ENCODE measurements at regions not wholly inside any gene's neighbourhood (a gene's known extent, or its start where the extent isn't known, plus 50 kb on each side); places are given as distances from the start of the nearest gene placed in this dataset.

DNA sequence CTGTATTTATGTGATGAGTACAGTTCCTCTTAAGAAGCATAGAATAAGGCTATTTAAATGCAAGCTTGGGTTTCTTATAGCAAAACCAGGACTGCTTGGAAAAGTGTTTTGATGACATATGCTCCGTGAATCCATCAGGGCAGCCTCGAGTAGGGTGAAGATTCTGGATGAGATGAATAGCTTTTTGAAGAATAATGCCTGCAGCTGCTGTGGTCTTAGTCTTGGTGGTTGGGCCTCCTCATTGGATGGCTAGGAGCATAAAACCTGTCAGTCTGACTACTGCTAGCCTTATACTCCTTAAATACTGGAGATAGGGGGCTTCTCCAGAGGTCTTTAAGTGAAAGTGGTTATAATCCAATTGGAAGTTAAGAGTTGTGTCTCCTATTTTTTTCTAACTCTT lies 704.3 kb downstream of the FGF9 start:
- DNase-seq (ENCODE audit: low read depth, low spot score): no peak
- in situ Hi-C loops (cut with HindIII; ENCODE audit: low pct_unique_long_range_greater_than_20kb, low sequenced_read_pairs): no loop called here

DNA sequence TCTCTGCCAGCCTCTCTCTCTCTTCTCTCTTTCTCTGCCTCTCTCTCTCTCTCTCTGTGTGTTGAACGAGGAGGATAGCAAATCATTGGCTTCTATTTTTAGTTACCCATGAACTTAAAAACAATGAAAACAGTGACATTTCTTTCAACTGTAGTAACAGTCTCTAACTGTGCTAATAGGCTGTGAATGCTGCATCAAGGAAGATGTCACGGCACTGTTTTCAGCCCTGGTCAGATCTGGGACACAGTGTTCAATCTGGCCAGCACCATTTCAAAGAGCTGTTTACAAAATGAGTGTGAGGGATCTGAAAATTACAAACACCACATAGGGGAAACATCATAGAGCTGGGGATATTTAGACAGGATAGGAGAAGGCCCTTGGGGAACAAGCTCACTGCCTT lies 717.0 kb downstream of the FGF9 start:
- in situ Hi-C loops (cut with HindIII; ENCODE audit: low pct_unique_long_range_greater_than_20kb, low sequenced_read_pairs): no loop called here
- no peak for DNase-seq (ENCODE audit: low read depth, low spot score)

- no peak for DNase-seq (ENCODE audit: low read depth, low spot score)
- in situ Hi-C loops (cut with HindIII; ENCODE audit: low pct_unique_long_range_greater_than_20kb, low sequenced_read_pairs): no loop called here
Measured at GRCh38 chr13:22399801-22400420, 729.0 kb downstream of the FGF9 start.

- in situ Hi-C loops (cut with HindIII; ENCODE audit: low pct_unique_long_range_greater_than_20kb, low sequenced_read_pairs): no loop called here
Measured at GRCh38 chr13:22402682-22403081, 731.8 kb downstream of the FGF9 start.

DNA sequence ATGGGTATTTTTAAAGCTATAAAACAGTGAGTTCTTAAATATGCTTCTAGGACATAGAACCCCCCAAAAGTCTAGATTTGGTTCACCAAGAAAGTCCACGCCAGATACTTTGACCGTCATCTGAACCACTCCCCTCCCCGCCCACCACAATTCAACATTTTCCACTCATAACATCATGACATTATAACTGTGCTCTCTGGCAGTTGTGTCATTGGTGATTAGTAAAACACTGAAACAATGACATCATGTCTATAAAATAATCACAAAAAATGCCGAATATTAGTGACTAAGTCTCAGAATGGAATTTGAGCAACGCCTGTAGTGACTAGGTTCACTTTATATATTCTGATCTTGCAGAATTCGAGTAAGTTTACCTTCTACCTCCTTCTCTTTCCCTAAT lies 732.3 kb downstream of the FGF9 start:
- DNase-seq (ENCODE audit: low read depth, low spot score): no peak
- in situ Hi-C loops (cut with HindIII; ENCODE audit: low pct_unique_long_range_greater_than_20kb, low sequenced_read_pairs): no loop called here

More at GRCh38 chr13:22402682-22403081, 731.8 kb downstream of the FGF9 start:
- DNase-seq (ENCODE audit: low read depth, low spot score): no peak

GRCh38 chr13:22405891-22406290 lies 735.0 kb downstream of the FGF9 start:
- in situ Hi-C loops (cut with HindIII; ENCODE audit: low pct_unique_long_range_greater_than_20kb, low sequenced_read_pairs): no loop called here
- DNase-seq (ENCODE audit: low read depth, low spot score): no peak

- in situ Hi-C loops (cut with HindIII; ENCODE audit: low pct_unique_long_range_greater_than_20kb, low sequenced_read_pairs): no loop called here
- DNase-seq (ENCODE audit: low read depth, low spot score): no peak
Measured at GRCh38 chr13:22412452-22412851, 741.6 kb downstream of the FGF9 start.

DNA sequence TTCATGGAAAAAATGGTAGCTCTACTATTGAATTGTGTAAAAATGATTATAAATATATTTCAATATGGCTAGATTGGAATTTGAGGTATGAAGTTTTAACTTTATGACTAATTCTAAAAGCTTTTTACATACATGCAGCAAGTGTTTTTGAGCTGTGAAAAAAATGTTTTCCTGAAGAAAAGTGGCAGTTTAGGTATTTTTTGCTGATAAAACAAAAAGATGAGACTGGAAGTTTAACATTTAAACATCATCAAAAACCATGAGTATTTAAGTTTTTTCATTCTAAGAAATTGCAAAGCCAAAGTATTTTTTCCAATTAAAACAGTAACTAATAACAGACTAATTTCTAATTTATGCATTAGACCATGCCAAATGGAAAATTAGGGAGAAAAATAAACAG lies 751.1 kb downstream of the FGF9 start:
- no peak for DNase-seq (ENCODE audit: low read depth, low spot score)
- in situ Hi-C loops (cut with HindIII; ENCODE audit: low pct_unique_long_range_greater_than_20kb, low sequenced_read_pairs): no loop called here

DNA sequence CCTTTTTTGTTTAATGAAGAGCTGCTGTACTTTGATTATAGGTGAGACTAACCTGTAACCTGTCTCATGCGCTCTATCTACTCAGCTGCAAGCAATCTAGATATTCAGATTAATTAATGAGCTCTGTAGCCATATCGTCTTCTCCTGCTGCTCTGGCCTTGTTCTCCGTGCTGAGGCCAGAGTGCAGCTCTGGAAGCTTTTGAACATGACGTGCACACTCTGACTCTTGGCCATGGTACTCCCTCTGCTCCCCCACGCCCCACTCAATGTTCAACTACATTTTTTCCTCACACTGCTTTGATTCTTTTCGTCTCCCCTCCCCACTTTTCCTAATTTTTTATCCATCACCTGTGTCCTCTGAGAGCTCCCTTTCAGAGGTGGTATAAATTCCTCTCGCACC lies 751.8 kb downstream of the FGF9 start:
- no peak for DNase-seq (ENCODE audit: low read depth, low spot score)
- in situ Hi-C loops (cut with HindIII; ENCODE audit: low pct_unique_long_range_greater_than_20kb, low sequenced_read_pairs): no loop called here

DNA sequence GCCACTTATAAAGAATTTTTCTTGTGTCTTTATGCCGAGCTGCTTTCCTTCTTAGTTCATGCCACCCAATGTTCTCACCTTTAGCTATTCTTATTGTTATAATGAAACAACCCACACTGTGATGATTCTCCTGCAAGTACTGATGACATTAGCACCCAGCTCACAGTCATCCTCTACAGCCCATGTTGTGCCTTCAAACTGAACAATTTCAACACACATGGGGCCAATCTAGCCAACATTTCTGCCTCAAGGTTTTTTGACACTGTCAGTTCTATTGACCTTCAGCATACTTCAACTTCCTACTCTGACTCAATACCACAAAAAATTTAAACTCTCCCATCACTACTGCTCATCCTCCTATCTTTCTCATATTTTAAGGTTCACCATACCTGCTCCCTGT lies 752.4 kb downstream of the FGF9 start:
- no peak for DNase-seq (ENCODE audit: low read depth, low spot score)
- in situ Hi-C loops (cut with HindIII; ENCODE audit: low pct_unique_long_range_greater_than_20kb, low sequenced_read_pairs): no loop called here

- in situ Hi-C loops (cut with HindIII; ENCODE audit: low pct_unique_long_range_greater_than_20kb, low sequenced_read_pairs): no loop called here
- DNase-seq (ENCODE audit: low read depth, low spot score): no peak
Measured at GRCh38 chr13:22425087-22425486, 754.2 kb downstream of the FGF9 start.

- no peak for DNase-seq (ENCODE audit: low read depth, low spot score)
- in situ Hi-C loops (cut with HindIII; ENCODE audit: low pct_unique_long_range_greater_than_20kb, low sequenced_read_pairs): no loop called here
Measured at GRCh38 chr13:22427066-22427465, 753.7 kb upstream of the SGCG start.

GRCh38 chr13:22427783-22428182 lies 753.0 kb upstream of the SGCG start:
- DNase-seq (ENCODE audit: low read depth, low spot score): no peak
- in situ Hi-C loops (cut with HindIII; ENCODE audit: low pct_unique_long_range_greater_than_20kb, low sequenced_read_pairs): no loop called here

GRCh38 chr13:22428188-22428828 lies 752.5 kb upstream of the SGCG start:
- in situ Hi-C loops (cut with HindIII; ENCODE audit: low pct_unique_long_range_greater_than_20kb, low sequenced_read_pairs): no loop called here
- DNase-seq (ENCODE audit: low read depth, low spot score): no peak

DNA sequence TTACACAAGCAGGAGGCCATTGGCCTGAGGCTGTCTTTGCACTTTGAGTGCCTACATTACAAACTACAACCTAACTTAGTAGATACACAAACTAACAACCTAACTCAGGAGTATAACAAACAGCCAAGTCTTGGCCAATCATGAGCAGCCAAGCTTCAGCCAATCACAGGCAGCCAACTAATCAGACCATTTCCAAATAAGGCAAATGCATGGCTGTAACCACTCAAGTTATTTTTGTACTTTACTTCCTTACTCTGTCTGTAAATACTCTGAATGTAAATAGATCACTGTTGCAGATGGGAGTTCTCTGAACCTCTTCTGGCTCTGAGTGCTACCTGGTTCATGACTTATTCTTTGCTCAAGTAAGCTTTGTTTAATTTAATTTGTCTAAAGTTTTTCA lies 748.1 kb upstream of the SGCG start:
- no peak for DNase-seq (ENCODE audit: low read depth, low spot score)
- in situ Hi-C loops (cut with HindIII; ENCODE audit: low pct_unique_long_range_greater_than_20kb, low sequenced_read_pairs): no loop called here

DNA sequence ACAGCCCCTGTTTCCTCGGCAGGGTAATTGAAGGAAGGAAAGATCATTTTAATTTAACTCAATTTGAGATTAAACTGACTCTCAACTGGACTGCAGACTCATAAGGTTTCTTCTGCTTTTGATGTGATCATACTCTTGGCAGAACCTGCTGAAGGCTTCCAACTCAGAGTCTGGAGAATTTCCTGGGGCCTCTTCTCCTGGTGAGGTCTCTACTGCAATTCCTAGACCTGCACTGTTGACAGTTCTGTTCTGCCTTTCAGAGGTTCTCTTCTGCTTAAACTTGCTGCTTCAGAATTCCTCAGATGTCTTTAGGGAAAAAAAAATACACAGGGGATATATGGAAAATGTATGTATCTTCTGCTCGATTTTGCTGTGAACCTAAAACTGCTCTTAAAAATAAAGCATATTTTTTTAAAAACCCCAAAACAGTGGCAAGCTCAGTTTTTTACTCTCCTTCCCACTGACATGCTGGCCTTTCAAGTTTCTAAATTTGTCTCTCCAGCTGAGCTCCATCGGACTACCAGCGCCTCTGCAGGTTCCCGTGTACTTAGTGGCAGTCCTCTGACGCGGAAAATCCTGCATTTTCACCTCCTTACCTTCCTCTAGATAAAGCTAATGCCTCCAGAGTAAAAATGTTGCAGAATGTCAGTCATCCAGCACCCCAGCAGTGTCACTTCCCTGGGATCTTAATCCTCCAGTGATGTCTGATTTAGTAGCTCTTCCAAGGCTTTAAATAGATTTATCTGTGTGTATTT lies 733.5 kb upstream of the SGCG start:
- no peak for DNase-seq (ENCODE audit: low read depth, low spot score)
- in situ Hi-C loops (cut with HindIII; ENCODE audit: low pct_unique_long_range_greater_than_20kb, low sequenced_read_pairs): no loop called here

DNA sequence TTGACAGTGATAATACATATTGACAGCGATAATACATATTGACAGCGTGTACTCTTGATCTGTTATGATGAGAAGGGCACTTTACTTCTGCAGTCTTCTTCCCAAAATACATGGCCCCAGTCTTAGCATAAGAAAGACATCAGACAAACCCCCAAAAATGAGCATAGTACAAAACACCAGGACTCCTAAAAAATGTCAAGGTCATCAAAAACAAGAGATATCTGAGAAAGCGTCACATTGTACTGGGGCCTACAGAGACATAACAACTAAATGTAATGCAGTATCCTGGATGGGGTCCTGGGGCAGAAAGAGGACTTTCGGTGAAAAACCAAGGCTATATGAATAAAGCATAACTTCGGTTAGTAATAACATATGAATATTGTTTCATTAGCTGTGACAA lies 731.5 kb upstream of the SGCG start:
- in situ Hi-C loops (cut with HindIII; ENCODE audit: low pct_unique_long_range_greater_than_20kb, low sequenced_read_pairs): no loop called here

GRCh38 chr13:22451327-22451741 lies 729.4 kb upstream of the SGCG start:
- in situ Hi-C loops (cut with HindIII; ENCODE audit: low pct_unique_long_range_greater_than_20kb, low sequenced_read_pairs): no loop called here
- DNase-seq (ENCODE audit: low read depth, low spot score): peak; percentile 75

More for the DNA sequence above, 731.5 kb upstream of the SGCG start:
- no peak for DNase-seq (ENCODE audit: low read depth, low spot score)

DNA sequence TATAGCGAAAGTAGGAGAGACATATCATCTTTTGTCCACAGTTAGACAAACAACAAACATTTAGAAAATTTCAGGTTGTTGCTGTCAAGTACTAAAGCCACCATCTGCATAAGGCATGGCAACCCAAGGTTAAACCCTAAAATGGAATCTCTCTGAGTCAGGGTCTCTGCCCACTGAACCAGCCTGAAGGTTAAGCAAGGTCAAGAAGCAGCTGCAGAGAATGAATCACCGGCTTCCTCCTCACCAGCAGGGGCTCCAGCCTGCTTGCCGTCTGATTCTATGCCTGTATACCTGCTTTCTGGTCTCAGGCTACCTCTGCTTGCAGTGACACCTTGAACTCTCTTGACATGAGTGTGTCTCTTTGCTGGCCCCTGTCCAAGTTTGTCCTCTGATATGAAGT lies 726.2 kb upstream of the SGCG start:
- DNase-seq (ENCODE audit: low read depth, low spot score): no peak
- in situ Hi-C loops (cut with HindIII; ENCODE audit: low pct_unique_long_range_greater_than_20kb, low sequenced_read_pairs): no loop called here
